ENCODE measurements at regions not wholly inside any gene's neighbourhood (a gene's known extent, or its start where the extent isn't known, plus 50 kb on each side); places are given as distances from the start of the nearest gene placed in this dataset.

DNA sequence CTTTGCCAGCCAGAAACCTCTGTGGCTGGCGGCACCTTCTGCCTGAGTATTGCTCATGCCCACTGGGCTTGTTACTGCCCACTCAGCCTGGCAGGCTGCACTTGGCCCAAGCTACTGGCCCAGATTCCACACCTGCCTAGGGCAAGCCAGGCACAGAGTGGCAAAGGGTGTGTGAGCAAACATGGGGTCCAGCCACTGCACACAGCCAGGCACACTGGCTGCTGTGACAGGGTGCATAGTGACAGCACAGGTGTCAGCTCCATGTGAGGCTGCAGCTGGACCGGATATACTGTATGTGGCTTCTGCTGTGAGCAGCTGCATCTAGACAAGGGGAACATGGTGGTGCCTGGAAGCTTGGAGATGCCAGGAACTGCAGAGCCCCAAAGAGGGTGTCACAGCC is 113.9 kb downstream of the COPS8 start:
- peaks cover 8% of the 10 kb centered on the region for H3K4me1 Mint-ChIP-seq (ENCODE audit: low read depth)
- no peak for DNase-seq (ENCODE audit: low spot score, unreplicated experiment)
- H3K4me3 Mint-ChIP-seq (ENCODE audit: low read depth): no peak overlapping the region
- H3K9me3 Mint-ChIP-seq (ENCODE audit: low read depth): no peaks in the 10 kb centered on the region
- H3K36me3 Mint-ChIP-seq (ENCODE audit: insufficient read depth): no peaks in the 10 kb centered on the region
- H3K27me3 Mint-ChIP-seq: peaks cover 14% of the 10 kb centered on the region
- H3K27ac Mint-ChIP-seq: no peak overlapping the region
- TF ChIP-seq, protein P1, sequence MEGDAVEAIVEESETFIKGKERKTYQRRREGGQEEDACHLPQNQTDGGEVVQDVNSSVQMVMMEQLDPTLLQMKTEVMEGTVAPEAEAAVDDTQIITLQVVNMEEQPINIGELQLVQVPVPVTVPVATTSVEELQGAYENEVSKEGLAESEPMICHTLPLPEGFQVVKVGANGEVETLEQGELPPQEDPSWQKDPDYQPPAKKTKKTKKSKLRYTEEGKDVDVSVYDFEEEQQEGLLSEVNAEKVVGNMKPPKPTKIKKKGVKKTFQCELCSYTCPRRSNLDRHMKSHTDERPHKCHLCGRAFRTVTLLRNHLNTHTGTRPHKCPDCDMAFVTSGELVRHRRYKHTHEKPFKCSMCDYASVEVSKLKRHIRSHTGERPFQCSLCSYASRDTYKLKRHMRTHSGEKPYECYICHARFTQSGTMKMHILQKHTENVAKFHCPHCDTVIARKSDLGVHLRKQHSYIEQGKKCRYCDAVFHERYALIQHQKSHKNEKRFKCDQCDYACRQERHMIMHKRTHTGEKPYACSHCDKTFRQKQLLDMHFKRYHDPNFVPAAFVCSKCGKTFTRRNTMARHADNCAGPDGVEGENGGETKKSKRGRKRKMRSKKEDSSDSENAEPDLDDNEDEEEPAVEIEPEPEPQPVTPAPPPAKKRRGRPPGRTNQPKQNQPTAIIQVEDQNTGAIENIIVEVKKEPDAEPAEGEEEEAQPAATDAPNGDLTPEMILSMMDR (IDR thresholded peaks at IDR 0.05; ENCODE audit: unreplicated experiment): no peak

DNA sequence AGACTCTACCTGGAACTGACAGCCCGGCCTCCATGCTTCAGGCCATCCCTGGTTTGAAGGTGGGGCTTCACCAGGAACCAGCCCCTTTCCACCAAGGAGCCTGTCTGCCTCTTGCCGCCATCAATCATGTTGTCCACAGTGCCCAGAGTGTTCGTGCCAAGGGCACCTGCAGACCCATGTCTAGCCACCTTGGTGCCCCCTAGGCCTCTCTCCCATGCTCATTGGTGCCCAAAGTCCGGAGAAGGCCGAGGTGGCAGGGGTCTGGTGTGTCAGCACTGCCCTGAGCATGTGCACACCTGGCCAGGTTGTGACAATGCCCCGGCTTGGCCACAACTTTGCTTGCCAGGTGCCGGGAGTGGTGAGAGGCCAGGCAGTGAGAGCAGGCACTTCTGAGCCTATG is 114.8 kb downstream of the COPS8 start:
- Mint-ChIP-seq H3K27ac (no peak overlapping the region), H3K36me3 (ENCODE audit: insufficient read depth) (no peaks in the 10 kb centered on the region), H3K4me1 (ENCODE audit: low read depth) (peaks cover 8% of the 10 kb centered on the region), H3K27me3 (peaks cover 19% of the 10 kb centered on the region), H3K9me3 (ENCODE audit: low read depth) (no peaks in the 10 kb centered on the region), H3K4me3 (ENCODE audit: low read depth) (no peak overlapping the region)
- TF ChIP-seq, protein P1 (IDR thresholded peaks at IDR 0.05; ENCODE audit: unreplicated experiment): no peak
- no peak for DNase-seq (ENCODE audit: low spot score, unreplicated experiment)

DNA sequence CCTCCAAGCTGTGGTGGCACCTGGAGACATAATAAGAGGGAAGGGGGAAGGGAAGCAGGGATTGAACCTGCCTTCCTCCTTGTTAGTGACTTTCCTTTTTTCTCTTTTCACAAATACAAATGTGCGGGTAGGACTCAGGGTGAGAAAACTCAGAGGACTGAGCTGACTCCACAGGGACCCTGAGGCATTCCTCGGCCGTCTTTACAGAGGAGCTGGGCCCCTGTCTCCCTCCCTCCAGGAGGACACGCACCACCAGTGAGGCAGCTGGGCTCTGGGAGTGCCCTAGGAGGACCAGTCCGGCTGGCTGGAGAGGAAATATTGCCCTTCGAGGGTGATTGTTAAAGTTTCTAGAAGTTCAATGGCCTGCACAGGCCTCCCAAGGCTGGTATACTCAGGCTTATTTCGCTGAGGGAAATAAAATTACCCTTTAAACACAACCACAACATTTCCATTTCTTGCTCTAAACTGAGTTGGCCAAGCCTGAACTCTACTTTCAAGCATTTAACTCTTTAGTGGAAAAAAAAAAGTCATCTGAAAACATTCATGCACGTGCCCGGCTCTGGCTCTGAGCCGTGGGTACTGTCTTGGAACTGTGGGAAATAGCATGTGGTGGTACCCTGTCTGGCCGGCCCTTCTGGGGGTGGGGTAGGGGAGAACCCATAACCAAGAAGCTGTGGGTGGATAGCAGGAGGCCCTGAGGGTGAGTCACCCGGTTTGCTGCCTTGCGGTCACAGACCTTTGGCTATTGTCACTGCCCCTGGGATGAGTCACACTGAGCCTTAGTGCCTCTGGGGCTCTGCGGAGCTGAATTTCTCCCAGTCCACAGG is 116.0 kb downstream of the COPS8 start:
- no peaks in the 10 kb centered on the region for H3K36me3 Mint-ChIP-seq (ENCODE audit: insufficient read depth)
- peaks cover 22% of the 10 kb centered on the region for H3K27me3 Mint-ChIP-seq
- DNase-seq (ENCODE audit: low spot score, unreplicated experiment): no peak
- TF ChIP-seq, protein P1 (IDR thresholded peaks at IDR 0.05; ENCODE audit: unreplicated experiment): no peak
- no peaks in the 10 kb centered on the region for H3K9me3 Mint-ChIP-seq (ENCODE audit: low read depth)
- H3K27ac Mint-ChIP-seq: no peak overlapping the region
- peaks cover 7% of the 10 kb centered on the region for H3K4me1 Mint-ChIP-seq (ENCODE audit: low read depth)
- H3K4me3 Mint-ChIP-seq (ENCODE audit: low read depth): no peak overlapping the region

DNA sequence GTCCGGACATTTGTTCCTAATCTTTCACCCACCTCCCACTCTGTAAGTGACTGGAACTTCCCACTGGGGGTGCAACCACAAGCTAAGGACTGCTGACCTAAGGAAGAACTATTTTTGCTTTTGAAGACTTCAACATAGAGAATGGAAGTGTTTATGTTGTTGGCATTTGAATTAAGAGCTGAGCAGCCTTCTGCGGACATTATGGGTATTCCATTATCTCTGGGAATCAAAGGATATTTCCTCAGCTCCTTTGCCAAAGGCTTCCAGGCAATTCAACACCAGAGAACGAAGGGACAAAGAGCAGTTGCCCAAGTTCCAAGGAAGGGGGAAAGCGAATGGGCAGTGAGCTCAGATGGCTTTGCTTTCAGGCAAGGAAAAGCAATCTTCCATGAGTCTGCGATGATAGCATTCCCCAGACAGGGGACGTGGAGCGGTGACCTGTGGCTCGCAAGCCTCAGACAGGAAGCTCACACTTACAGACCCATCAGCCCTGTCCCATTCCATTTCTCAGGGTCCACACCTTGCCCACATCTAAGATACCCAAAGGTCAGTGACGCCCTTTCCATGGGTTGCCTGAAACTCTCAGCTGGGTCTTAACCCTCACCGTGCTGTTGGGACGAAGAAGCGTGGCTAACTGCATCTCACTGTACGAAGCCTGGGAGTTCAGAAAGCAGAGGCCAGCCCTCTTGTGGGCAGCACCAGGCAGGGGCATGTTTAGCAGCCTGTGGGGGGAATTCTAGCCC is 116.8 kb downstream of the COPS8 start:
- no peak overlapping the region for H3K27ac Mint-ChIP-seq
- peaks cover 23% of the 10 kb centered on the region for H3K27me3 Mint-ChIP-seq
- TF ChIP-seq, protein P1 (IDR thresholded peaks at IDR 0.05; ENCODE audit: unreplicated experiment): no peak
- DNase-seq (ENCODE audit: low spot score, unreplicated experiment): no peak
- no peaks in the 10 kb centered on the region for H3K9me3 Mint-ChIP-seq (ENCODE audit: low read depth)
- no peaks in the 10 kb centered on the region for H3K4me1 Mint-ChIP-seq (ENCODE audit: low read depth)
- no peaks in the 10 kb centered on the region for H3K36me3 Mint-ChIP-seq (ENCODE audit: insufficient read depth)
- H3K4me3 Mint-ChIP-seq (ENCODE audit: low read depth): no peak overlapping the region

DNA sequence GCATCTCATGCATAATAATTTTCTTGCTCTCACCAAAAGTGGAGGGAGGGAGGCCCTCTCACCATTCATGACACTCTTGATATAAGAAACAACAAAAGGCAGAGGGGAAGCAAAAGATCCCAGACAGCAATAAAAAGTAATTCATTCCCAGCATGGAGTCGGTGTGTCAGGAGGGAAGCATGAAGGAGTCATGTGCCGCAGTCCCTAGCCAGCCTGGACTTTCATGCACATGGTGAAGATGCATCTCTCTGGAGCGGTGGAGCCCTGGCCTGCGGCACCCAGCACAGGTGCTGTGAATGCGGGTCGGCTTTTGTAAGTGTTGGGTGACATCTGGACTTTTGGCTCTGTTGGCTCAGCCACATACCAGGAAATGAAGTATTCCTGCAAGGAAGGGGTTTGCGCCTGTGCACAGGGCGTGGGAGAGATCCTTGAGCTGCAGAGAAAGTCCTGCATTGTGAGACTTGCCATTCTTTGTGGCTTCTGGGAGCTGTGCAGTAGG is 119.4 kb downstream of the COPS8 start:
- H3K4me3 Mint-ChIP-seq (ENCODE audit: low read depth): no peak overlapping the region
- no peak for DNase-seq (ENCODE audit: low spot score, unreplicated experiment)
- TF ChIP-seq, protein P1 (IDR thresholded peaks at IDR 0.05; ENCODE audit: unreplicated experiment): no peak
- H3K27ac Mint-ChIP-seq: no peak overlapping the region
- H3K4me1 Mint-ChIP-seq (ENCODE audit: low read depth): no peaks in the 10 kb centered on the region
- H3K36me3 Mint-ChIP-seq (ENCODE audit: insufficient read depth): no peaks in the 10 kb centered on the region
- peaks cover 35% of the 10 kb centered on the region for H3K27me3 Mint-ChIP-seq
- no peaks in the 10 kb centered on the region for H3K9me3 Mint-ChIP-seq (ENCODE audit: low read depth)

Data from progenitor cell of endocrine pancreas (in vitro differentiated cells).